DOHH2 (cell line): ENCODE measurements at regions not wholly inside any gene's neighbourhood (a gene's known extent, or its start where the extent isn't known, plus 50 kb on each side); places are given as distances from the start of the nearest gene placed in this dataset.

Experiments used
- H3F3A ChIP-seq: fragments of 200-600 bp; sonication (generic), shearing (Covaris generic); 2 replicates; pipeline ENCODE4 v1.6.0; 2016; ENCODE audit warnings: antibody characterized with exemption, mild to moderate bottlenecking; ENCODE audit not compliant: control insufficient read depth, insufficient read depth
- H3K27ac ChIP-seq: fragments of 200-600 bp; sonication (generic); 2 replicates; pipeline ENCODE4 v1.5.1; 2014; ENCODE audit warnings: low read depth, mild to moderate bottlenecking, low read length, moderate library complexity
- H3K27me3 ChIP-seq: fragments of 200-600 bp; sonication (generic); 2 replicates; pipeline ENCODE4 v1.6.1; 2014; ENCODE audit warnings: mild to moderate bottlenecking, low read length, mixed read lengths; ENCODE audit not compliant: control insufficient read depth
- H3K36me3 ChIP-seq: fragments of 200-600 bp; sonication (generic); 2 replicates; pipeline ENCODE4 v1.6.1; 2014; ENCODE audit warnings: mild to moderate bottlenecking, low read length, moderate library complexity, mixed read lengths; ENCODE audit not compliant: control insufficient read depth
- H3K4me1 ChIP-seq: fragments of 200-600 bp; sonication (generic); 2 replicates; pipeline ENCODE4 v1.6.1; 2014; ENCODE audit warnings: mild to moderate bottlenecking, low read length, mixed read lengths; ENCODE audit not compliant: control insufficient read depth
- H3K4me2 ChIP-seq: fragments of 200-600 bp; sonication (generic); 2 replicates; pipeline ENCODE4 v1.6.0; 2014; ENCODE audit warnings: mild to moderate bottlenecking, low read length, moderate library complexity
- H3K4me3 ChIP-seq: fragments of 200-600 bp; sonication (generic); 2 replicates; pipeline ENCODE4 v1.5.1; 2014; ENCODE audit warnings: mild to moderate bottlenecking, low read length, mixed read lengths
- H3K79me2 ChIP-seq: fragments of 200-600 bp; sonication (generic); 2 replicates; pipeline ENCODE4 v1.6.1; 2014; ENCODE audit warnings: mild to moderate bottlenecking, low read length, mixed read lengths; ENCODE audit not compliant: control insufficient read depth
- H3K9me2 ChIP-seq: fragments of 200-600 bp; sonication (generic); replicated peaks from 2 replicates; pipeline ENCODE4 v1.6.1; 2014; ENCODE audit warnings: mild to moderate bottlenecking, low read length, mixed read lengths; ENCODE audit not compliant: control insufficient read depth
- H3K9me3 ChIP-seq: fragments of 200-600 bp; sonication (generic); 2 replicates; pipeline ENCODE4 v1.6.1; 2014; ENCODE audit warnings: antibody characterized with exemption, low read length, mixed read lengths; ENCODE audit not compliant: control insufficient read depth, insufficient read depth
- H4K20me1 ChIP-seq: fragments of 200-600 bp; sonication (generic); 2 replicates; pipeline ENCODE4 v1.6.0; 2014; ENCODE audit warnings: low read depth, mild to moderate bottlenecking, antibody characterized with exemption, low read length, moderate library complexity; ENCODE audit not compliant: control insufficient read depth, insufficient read depth
- EZH2phosphoT487 ChIP-seq: fragments of 200-600 bp; sonication (generic); IDR thresholded peaks from 2 replicates; pipeline ENCODE4 v1.6.1; 2017; ENCODE audit warnings: borderline replicate concordance, mild to moderate bottlenecking, antibody characterized with exemption, low read length, moderate library complexity, mixed read lengths
- TF ChIP-seq, protein P1 (sequence below): fragments of 200-600 bp; sonication (generic); IDR thresholded peaks from one replicate; pipeline ENCODE4 v1.5.1; 2014; ENCODE audit warnings: antibody characterized with exemption, mild to moderate bottlenecking, low read depth, low read length; ENCODE audit not compliant: poor library complexity, severe bottlenecking

DNA sequence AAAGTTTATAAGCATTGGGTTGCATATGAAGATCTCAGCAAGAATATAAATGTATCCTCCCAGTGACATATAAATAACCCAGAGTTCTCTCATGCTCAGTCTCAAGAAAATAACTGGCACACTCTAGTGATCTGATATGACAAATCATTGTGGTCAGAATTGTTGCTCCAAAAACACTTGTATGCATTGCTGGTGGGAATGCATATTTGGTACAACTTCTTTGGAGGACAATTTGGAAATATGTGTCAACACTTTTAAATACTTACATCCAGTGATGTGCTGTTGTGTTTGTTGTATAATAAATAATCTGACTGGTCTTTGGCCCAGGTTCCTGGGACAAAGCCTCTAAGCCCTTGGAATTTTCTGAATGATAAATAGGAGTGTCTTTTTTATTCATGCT lies 66.7 kb upstream of the STT3B start:
- no peaks in the 10 kb centered on the region for H3K9me2 ChIP-seq

DNA sequence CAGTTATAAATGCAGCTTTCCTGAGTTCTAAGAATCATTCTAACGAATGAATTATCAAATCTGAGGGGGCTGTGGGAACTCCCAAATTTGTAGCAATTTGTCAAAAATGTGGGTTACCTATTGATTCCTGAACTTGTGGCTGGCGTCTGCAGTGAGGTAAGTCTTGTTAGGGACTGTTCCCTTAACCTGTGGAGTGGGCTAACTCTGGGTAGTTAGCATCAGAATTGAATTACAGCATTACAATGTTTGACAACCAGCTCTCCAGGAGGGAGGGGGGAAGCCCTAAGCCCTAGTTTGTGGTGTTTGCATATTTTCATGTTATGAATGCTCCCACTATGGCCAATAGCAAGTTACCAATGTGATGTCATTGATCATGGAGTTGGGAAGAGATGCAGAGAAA lies 65.9 kb upstream of the STT3B start:
- H3K27ac ChIP-seq: no peak overlapping the region
- H3F3A ChIP-seq: no peaks in the 10 kb centered on the region
- H3K9me2 ChIP-seq: no peaks in the 10 kb centered on the region
- TF ChIP-seq, protein P1, sequence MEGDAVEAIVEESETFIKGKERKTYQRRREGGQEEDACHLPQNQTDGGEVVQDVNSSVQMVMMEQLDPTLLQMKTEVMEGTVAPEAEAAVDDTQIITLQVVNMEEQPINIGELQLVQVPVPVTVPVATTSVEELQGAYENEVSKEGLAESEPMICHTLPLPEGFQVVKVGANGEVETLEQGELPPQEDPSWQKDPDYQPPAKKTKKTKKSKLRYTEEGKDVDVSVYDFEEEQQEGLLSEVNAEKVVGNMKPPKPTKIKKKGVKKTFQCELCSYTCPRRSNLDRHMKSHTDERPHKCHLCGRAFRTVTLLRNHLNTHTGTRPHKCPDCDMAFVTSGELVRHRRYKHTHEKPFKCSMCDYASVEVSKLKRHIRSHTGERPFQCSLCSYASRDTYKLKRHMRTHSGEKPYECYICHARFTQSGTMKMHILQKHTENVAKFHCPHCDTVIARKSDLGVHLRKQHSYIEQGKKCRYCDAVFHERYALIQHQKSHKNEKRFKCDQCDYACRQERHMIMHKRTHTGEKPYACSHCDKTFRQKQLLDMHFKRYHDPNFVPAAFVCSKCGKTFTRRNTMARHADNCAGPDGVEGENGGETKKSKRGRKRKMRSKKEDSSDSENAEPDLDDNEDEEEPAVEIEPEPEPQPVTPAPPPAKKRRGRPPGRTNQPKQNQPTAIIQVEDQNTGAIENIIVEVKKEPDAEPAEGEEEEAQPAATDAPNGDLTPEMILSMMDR: no peak
- TF ChIP-seq EZH2phosphoT487: no peak
- H3K4me1 ChIP-seq: peaks cover 10% of the 10 kb centered on the region
- no peaks in the 10 kb centered on the region for H3K36me3 ChIP-seq
- H3K27me3 ChIP-seq: no peaks in the 10 kb centered on the region
- no peaks in the 10 kb centered on the region for H4K20me1 ChIP-seq
- no peak overlapping the region for H3K4me3 ChIP-seq
- H3K9me3 ChIP-seq: no peaks in the 10 kb centered on the region
- no peaks in the 10 kb centered on the region for H3K79me2 ChIP-seq
- no peak overlapping the region for H3K4me2 ChIP-seq

More for the DNA sequence above, 66.7 kb upstream of the STT3B start:
- H3K4me1 ChIP-seq: peaks cover 15% of the 10 kb centered on the region
- no peaks in the 10 kb centered on the region for H3F3A ChIP-seq
- H3K27me3 ChIP-seq: no peaks in the 10 kb centered on the region
- H3K4me2 ChIP-seq: no peak overlapping the region
- H3K9me3 ChIP-seq: no peaks in the 10 kb centered on the region
- TF ChIP-seq, protein P1: no peak
- no peak for TF ChIP-seq EZH2phosphoT487
- H3K36me3 ChIP-seq: no peaks in the 10 kb centered on the region
- H4K20me1 ChIP-seq: no peaks in the 10 kb centered on the region
- H3K27ac ChIP-seq: no peak overlapping the region
- no peak overlapping the region for H3K4me3 ChIP-seq
- no peaks in the 10 kb centered on the region for H3K79me2 ChIP-seq

DNA sequence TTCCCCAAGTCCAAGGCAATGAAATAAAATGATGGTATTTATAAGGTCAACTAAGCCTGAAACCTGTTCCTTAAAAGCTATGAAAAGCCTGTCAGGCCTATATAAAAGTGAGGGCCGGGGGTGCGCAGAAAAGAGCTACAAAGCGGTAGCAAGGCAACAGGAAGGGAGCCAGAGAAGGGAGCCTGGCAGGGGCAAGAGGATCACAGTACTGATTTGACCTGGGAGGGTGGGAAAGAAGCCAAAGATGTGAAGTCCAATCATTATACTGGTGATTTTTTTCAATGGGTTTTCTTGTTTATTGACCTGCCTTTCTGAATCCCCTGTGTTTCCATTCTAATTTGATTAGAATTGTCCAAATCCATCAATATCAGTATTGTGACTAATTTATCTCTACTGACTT lies 64.3 kb upstream of the STT3B start:
- Histone ChIP-seq H3K4me2 (no peak overlapping the region), H3K27ac (no peak overlapping the region), H3K4me3 (no peak overlapping the region), H3K9me2 (no peaks in the 10 kb centered on the region), H3K4me1 (no peaks in the 10 kb centered on the region), H3K27me3 (no peaks in the 10 kb centered on the region), H3K79me2 (no peaks in the 10 kb centered on the region), H3K36me3 (no peaks in the 10 kb centered on the region), H3K9me3 (no peaks in the 10 kb centered on the region), H3F3A (no peaks in the 10 kb centered on the region), H4K20me1 (no peaks in the 10 kb centered on the region)
- TF ChIP-seq, protein P1: no peak
- no peak for TF ChIP-seq EZH2phosphoT487

DNA sequence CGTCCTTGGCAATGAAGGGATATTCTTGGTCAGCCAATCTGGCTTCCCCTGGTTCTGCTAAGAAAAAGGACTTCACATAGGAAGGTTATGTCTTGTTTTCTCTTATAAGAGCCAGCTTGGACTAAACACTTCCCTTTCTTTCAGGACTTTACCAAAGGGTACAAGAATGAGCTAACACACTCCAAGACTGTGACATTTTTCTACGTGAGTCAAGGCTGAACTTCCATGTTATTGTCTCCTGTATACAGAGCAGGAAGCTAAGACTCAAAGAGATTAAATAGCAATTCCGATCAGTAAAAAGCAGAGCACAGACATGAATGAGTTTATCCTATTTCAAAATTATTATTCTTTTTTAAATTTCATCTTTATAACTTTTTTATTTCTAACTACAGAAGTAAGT lies 63.3 kb upstream of the STT3B start:
- TF ChIP-seq, protein P1: no peak
- TF ChIP-seq EZH2phosphoT487: no peak
- Histone ChIP-seq H4K20me1 (no peaks in the 10 kb centered on the region), H3K9me2 (no peaks in the 10 kb centered on the region), H3K4me2 (no peak overlapping the region), H3K4me3 (no peak overlapping the region), H3K36me3 (no peaks in the 10 kb centered on the region), H3F3A (no peaks in the 10 kb centered on the region), H3K4me1 (no peaks in the 10 kb centered on the region), H3K79me2 (no peaks in the 10 kb centered on the region), H3K27me3 (no peaks in the 10 kb centered on the region), H3K9me3 (no peaks in the 10 kb centered on the region), H3K27ac (no peak overlapping the region)
